Common myeloid progenitor, CD34-positive (primary cell): ENCODE measurements at regions not wholly inside any gene's neighbourhood (a gene's known extent, or its start where the extent isn't known, plus 50 kb on each side); places are given as distances from the start of the nearest gene placed in this dataset.
"Not testable (repeated sequence)": the region's sequence is repeated elsewhere in the genome, so short reads cannot be mapped to it uniquely, and the experiment has no call there.

ENCODE experiments used
- CTCF ChIA-PET: fragments of 350-600 bp; sonication (Branson Sonifier 250); formaldehyde crosslinking; loops from one replicate; lab custom pipeline; 2021; ENCODE audit warnings: antibody characterized with exemption; lab: Charles Lee
- POLR2A ChIA-PET: fragments of 350-600 bp; sonication (Branson Sonifier 250); formaldehyde crosslinking; loops from one replicate; lab custom pipeline; 2021; ENCODE audit warnings: antibody characterized with exemption; lab: Charles Lee
- DNase-seq, 3 donors: peaks; one replicate each; pipeline versions ENCODE4 v3.0.0 to v3.0.0-alpha.2; 2013
- H3K27ac ChIP-seq, 2 experiments: 1 replicate in 1 of 2; 2 replicates in 1 of 2; pipeline ENCODE4 v1.7.0; 2013; ENCODE audit warnings: inconsistent platforms in 2 of 2, low read length in 2 of 2, mild to moderate bottlenecking in 2 of 2, low read depth in 1 of 2, moderate library complexity in 1 of 2; ENCODE audit not compliant: severe bottlenecking in 2 of 2, insufficient read depth in 1 of 2, poor library complexity in 1 of 2
- H3K27me3 ChIP-seq, 5 experiments: replicated peaks in 2 of 5; 1 replicate in 3 of 5; 2 replicates in 2 of 5; pipeline versions ENCODE4 v1.6.1 to v1.7.0; 2013; ENCODE audit warnings: low read length in 4 of 5, mild to moderate bottlenecking in 2 of 5, moderate library complexity in 2 of 5, inconsistent platforms in 1 of 5; ENCODE audit not compliant: insufficient read depth in 5 of 5, control insufficient read depth in 4 of 5
- H3K36me3 ChIP-seq, 4 experiments: 1 replicate in 2 of 4; 2 replicates in 2 of 4; pipeline versions ENCODE4 v1.6.1 to v1.7.0; 2013; ENCODE audit warnings: low read length in 3 of 4, control low read depth in 1 of 4, mild to moderate bottlenecking in 1 of 4; ENCODE audit not compliant: control insufficient read depth in 4 of 4, insufficient read depth in 4 of 4
- H3K4me1 ChIP-seq, 4 experiments: 1 replicate in 3 of 4; 2 replicates in 1 of 4; pipeline versions ENCODE4 v1.6.1 to v1.7.1; 2013; ENCODE audit warnings: low read length in 3 of 4, mild to moderate bottlenecking in 3 of 4, control low read depth in 1 of 4, inconsistent platforms in 1 of 4, moderate library complexity in 1 of 4; ENCODE audit not compliant: control insufficient read depth in 4 of 4, insufficient read depth in 4 of 4; ENCODE audit errors: control extremely low read depth in 1 of 4
- H3K4me3 ChIP-seq, 7 experiments: 1 replicate in 4 of 7; 2 replicates in 3 of 7; pipeline versions ENCODE4 v1.5.1 to v1.7.0; 2013; ENCODE audit warnings: mild to moderate bottlenecking in 7 of 7, low read length in 6 of 7, moderate library complexity in 6 of 7, inconsistent platforms in 2 of 7, low read depth in 2 of 7, control low read depth in 1 of 7; ENCODE audit not compliant: insufficient read depth in 4 of 7, control insufficient read depth in 1 of 7; ENCODE audit errors: extremely low read depth in 1 of 7
- H3K9me3 ChIP-seq, 5 experiments: 1 replicate in 4 of 5; 2 replicates in 1 of 5; pipeline versions ENCODE4 v1.6.1 to v1.7.1; 2013; ENCODE audit warnings: low read length in 4 of 5, mild to moderate bottlenecking in 2 of 5, inconsistent platforms in 1 of 5, low read depth in 1 of 5, moderate library complexity in 1 of 5; ENCODE audit not compliant: control insufficient read depth in 4 of 5, insufficient read depth in 2 of 5; ENCODE audit errors: control extremely low read depth in 1 of 5
- WGBS: methylation state at CpG from one replicate; pipeline ENCODE4 v1.1.5; 2013; ENCODE audit not compliant: insufficient coverage; 5-methylcytosine and 5-hydroxymethylcytosine counted together

DNA sequence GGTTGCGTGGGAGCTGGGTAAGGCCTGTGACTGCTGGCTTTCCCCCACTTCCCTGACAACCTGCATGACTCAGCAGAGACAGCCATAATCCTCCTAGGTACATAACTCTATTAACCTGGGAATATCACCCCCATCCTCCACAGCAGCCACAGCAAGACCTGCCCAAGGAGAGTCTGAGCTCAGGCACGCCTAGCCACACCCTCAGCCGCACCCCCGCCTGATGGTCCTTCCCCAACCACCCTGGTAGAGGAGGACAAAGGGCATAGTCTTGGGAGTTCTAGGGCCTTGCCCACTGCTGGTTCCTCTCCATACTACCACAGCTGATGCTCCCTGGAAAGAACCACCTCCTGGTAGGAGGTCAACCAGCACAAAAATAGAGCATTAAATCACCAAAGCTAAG, 965.4 kb downstream of the TSN start:
- H3K4me1 ChIP-seq, H3K4me3 ChIP-seq, H3K36me3 ChIP-seq, CTCF ChIA-PET, H3K27ac ChIP-seq, H3K27me3 ChIP-seq, POLR2A ChIA-PET, H3K9me3 ChIP-seq, DNase-seq: not testable (repeated sequence)
- 96% methylated on average over 3 of the region's 4 CpGs for WGBS

DNA sequence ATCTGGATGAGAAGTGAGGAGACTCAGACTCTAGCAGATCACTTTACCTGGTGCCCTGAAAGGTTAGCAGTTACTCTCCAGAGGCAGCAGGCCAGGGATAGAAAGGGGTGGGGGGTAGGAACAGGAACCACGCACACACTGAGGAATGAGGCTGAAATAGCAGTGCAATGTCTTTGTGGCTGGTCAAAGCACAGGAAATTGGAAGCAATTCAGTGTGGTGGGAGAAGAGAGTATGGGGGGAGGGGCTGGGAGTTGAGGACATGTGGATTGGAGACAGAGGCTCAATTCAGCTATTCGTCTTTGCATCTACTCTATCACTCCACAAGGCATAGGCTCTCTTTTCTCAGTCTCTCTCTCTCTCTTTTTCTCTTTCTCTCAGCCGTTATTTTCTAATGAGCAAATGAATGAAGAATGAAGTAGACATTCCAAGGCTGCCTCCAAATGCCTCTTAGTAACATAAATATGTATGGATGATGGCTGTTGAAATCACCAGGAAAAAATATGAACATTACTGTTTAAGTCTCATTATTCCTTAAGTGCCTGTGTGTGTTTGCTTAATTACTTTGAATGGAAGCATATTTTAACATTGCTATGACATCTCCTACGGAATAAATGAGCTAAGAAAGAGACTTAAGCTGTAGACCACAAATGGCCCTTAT, 979.4 kb downstream of the TSN start:
- POLR2A ChIA-PET = no interaction called here
- no peaks in the 10 kb centered on the region for H3K9me3 ChIP-seq
- 80% methylated on average over 1 of the region's 4 CpGs for WGBS
- peaks cover 0 to 24% (median 5%) of the 10 kb centered on the region in 4 experiments for H3K4me1 ChIP-seq
- no peaks in the 10 kb centered on the region for H3K36me3 ChIP-seq
- DNase-seq = no peak
- CTCF ChIA-PET = no interaction called here
- H3K27ac ChIP-seq = no peak overlapping the region
- no peak overlapping the region for H3K4me3 ChIP-seq
- H3K27me3 ChIP-seq = no peaks in the 10 kb centered on the region

DNA sequence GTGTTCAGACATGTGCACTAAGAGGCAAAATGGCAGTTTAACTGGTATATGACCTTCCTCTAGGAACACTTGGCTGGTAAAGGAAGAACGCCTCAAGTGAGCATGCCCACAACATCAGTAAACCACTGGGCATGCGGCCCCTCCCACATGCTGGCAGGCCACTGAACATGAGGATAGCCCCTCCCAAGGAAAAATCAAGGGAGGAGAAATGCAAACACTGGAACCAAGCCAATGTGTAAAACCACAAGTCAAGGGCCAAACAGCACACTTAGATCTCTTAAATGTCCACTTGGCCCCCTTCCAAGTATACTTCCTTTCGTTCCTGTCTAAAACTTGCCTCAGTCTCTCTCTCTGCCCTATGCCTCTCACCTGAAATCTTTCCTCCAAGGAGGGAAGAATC, 980.8 kb downstream of the TSN start:
- Histone ChIP-seq H3K27me3 (no peaks in the 10 kb centered on the region), H3K36me3 (no peaks in the 10 kb centered on the region), H3K27ac (no peak overlapping the region), H3K4me1 (peaks cover 0 to 24% (median 5%) of the 10 kb centered on the region in 4 experiments), H3K9me3 (no peaks in the 10 kb centered on the region), H3K4me3 (no peak overlapping the region)
- ChIA-PET CTCF (no interaction called here), POLR2A (no interaction called here)
- 71% methylated on average over 1 of the region's 3 CpGs for WGBS
- no peak for DNase-seq

DNA sequence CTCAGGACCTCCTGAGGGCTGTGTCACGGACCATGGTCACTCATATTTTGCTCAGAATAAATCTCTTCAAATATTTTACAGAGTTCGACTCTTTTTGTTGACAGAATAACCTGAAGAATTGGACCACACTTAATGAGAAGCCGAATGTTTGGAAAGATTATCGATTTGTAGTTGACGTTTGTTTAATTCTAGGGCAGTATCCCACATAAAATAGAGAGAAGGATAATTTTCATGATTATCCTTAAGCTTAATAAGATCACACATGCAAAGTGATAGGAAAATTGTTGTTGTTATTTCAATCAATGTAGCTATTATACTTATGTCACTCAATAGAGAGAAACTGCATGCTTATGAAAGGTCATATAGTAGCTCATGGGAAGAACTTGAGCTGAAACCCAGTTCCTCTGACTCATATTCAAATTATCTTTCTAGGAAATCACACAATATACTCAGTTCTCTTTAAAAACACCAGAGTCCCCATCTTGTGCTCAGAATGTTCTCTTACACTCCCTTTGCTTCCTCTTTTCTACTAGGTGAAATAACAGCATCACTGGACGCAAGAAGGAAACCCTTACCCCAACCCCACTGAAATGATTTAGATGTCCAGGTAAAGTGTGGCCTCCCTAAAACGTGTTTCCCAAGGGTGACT, 982.1 kb downstream of the TSN start:
- no peaks in the 10 kb centered on the region for H3K36me3 ChIP-seq
- peaks cover 0 to 24% (median 5%) of the 10 kb centered on the region in 4 experiments for H3K4me1 ChIP-seq
- 66% methylated on average over 6 of the region's 7 CpGs for WGBS
- POLR2A ChIA-PET = no interaction called here
- H3K27me3 ChIP-seq = no peaks in the 10 kb centered on the region
- peak; percentile 14 to 75 (median 61) for DNase-seq
- H3K4me3 ChIP-seq = no peak overlapping the region
- H3K27ac ChIP-seq = no peak overlapping the region
- CTCF ChIA-PET = no interaction called here
- H3K9me3 ChIP-seq = no peaks in the 10 kb centered on the region

DNA sequence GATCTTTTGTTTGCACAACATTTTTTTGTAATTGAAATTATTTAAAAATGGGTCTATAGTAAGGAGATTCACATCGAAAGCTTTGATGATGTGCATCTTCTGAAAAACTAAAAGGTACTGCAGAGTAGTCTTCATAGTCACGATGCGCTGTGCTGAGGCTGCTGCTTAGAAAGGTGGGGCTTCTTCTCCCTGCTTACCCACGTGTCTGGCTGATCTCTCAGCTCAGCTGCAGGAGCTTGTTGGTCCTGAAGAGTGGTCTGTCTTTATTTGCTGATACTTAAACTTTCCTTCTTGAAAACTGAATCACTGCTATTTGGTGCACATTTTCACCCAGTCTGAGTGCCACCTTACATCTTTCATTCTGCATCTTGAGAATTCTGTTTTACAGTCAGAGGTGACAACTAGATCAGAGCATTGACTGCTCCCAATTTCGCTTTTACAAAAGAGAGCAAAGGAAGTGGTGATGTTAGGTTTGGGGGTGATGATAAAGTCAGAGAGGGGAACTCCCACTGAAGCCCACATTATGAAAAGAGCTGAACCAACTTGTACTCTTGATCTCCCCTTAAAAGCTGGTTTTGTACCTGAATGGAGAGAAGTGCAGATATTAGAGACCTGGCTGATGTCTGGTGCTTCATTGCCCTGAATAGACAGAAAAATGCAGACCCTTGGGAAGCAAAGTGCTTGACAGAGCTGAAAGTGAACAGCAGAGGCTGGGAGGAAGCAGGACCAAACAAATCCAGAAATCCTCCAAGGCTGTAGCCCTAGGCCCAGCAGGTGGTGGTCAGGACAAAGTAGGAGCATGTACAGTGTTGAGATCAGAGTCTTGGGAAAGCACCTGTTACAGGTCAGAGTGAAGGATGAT, 984.5 kb downstream of the TSN start:
- POLR2A ChIA-PET = no interaction called here
- DNase-seq = peak in 1 of 3 donors; percentile 13
- CTCF ChIA-PET = no interaction called here
- H3K36me3 ChIP-seq = no peaks in the 10 kb centered on the region
- H3K27ac ChIP-seq = no peak overlapping the region
- H3K9me3 ChIP-seq = no peaks in the 10 kb centered on the region
- WGBS = 100% methylated on average over 3 of the region's 5 CpGs
- H3K4me3 ChIP-seq = no peak overlapping the region
- H3K4me1 ChIP-seq = peaks cover 0 to 19% (median 5%) of the 10 kb centered on the region in 4 experiments
- H3K27me3 ChIP-seq = no peaks in the 10 kb centered on the region

DNA sequence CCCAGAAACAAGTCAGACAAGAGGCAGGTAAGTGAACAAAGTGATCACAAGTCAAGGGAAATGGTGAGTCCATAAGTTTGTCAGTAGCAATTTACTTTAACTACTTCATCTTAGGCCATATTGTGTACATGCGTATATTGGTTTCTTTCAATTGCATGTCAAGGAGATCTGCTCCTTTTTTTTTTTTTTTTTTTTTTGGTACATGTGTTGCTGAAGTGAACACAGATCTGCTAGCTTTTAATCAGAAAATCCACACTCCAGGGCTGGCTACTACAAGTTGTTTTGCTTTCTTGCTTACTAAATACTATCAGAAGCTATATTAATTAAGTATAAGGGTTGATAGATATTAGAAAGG, 985.1 kb downstream of the TSN start:
- no CpG with 5 or more reads among the region's 1 CpG for WGBS
- ChIA-PET POLR2A (no interaction called here), CTCF (no interaction called here)
- H3K4me1 ChIP-seq = peaks cover 0 to 18% (median 5%) of the 10 kb centered on the region in 4 experiments
- no peaks in the 10 kb centered on the region for H3K9me3 ChIP-seq
- no peak overlapping the region for H3K27ac ChIP-seq
- H3K27me3 ChIP-seq = no peaks in the 10 kb centered on the region
- no peak overlapping the region for H3K4me3 ChIP-seq
- H3K36me3 ChIP-seq = no peaks in the 10 kb centered on the region
- no peak for DNase-seq

DNA sequence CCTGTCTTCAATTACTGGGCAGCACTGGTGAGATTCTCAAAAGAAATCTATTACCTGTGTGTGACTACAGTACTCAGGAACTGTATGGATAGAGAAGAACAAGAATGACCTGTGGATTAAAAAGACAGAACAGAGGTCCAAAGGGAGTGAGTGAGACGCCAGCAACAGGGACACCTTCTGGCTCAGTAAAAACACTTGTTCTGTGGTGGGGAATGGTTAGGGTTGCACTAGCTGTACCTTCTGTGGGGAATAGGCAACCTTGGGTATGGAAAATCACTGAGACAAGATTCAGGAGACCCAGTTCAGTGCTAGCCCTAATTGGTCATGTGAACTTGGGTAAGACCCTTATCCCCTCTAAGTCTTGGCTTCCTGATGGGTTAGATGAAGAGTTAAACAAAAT, 986.0 kb downstream of the TSN start:
- H3K27ac ChIP-seq = no peak overlapping the region
- H3K9me3 ChIP-seq = no peaks in the 10 kb centered on the region
- H3K27me3 ChIP-seq = no peaks in the 10 kb centered on the region
- CTCF ChIA-PET = no interaction called here
- H3K4me3 ChIP-seq = no peak overlapping the region
- H3K4me1 ChIP-seq = peaks cover 0 to 13% (median 2%) of the 10 kb centered on the region in 4 experiments
- POLR2A ChIA-PET = no interaction called here
- no peak for DNase-seq
- WGBS = 83% methylated on average over 1 of the region's 1 CpG
- H3K36me3 ChIP-seq = no peaks in the 10 kb centered on the region
